ENCODE measurements at regions not wholly inside any gene's neighbourhood (a gene's known extent, or its start where the extent isn't known, plus 50 kb on each side); places are given as distances from the start of the nearest gene placed in this dataset.

DNA sequence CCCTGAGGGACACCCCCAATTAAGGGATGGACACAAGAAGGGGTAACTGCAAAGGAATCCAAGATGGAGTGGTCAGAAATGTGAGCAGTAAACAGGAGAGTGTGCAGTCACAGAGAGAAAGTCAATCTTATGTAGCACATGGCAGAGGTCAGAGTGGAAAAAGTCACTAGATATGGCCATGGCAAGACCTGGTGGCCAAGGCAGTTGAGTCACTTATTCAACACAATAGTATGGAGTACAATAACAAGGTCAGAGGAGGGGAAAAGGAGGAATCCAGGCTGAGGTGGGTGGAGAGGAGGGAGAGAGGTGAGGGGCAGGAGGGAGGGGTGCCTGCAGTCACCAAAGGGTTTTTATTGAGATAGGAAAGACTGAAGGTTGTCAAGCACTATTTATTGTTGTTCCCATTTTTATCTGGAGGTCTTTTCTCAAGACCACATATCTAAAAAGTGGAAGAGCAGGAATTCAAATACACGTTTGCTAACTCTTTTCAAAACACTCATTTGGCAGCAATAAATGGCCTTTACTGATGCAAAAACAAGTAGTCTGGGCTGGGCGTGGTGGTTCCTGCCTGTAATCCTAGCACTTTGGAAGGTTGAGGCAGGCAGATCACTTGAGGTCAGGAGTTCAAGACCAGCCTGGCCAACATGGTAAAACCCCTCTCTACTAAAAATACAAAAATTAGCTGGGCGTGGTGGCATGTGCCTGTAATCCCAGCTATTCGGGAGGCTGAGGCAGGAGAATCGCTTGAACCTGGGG lies 53.3 kb upstream of the ARHGEF3 start (continued):
- TF ChIP-seq, protein P1, sequence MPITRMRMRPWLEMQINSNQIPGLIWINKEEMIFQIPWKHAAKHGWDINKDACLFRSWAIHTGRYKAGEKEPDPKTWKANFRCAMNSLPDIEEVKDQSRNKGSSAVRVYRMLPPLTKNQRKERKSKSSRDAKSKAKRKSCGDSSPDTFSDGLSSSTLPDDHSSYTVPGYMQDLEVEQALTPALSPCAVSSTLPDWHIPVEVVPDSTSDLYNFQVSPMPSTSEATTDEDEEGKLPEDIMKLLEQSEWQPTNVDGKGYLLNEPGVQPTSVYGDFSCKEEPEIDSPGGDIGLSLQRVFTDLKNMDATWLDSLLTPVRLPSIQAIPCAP (CRISPR knock-in tag; IDR thresholded peaks at IDR 0.05), result no peak
- no peak for TF ChIP-seq JUN (CRISPR knock-in tag; IDR thresholded peaks at IDR 0.05)

DNA sequence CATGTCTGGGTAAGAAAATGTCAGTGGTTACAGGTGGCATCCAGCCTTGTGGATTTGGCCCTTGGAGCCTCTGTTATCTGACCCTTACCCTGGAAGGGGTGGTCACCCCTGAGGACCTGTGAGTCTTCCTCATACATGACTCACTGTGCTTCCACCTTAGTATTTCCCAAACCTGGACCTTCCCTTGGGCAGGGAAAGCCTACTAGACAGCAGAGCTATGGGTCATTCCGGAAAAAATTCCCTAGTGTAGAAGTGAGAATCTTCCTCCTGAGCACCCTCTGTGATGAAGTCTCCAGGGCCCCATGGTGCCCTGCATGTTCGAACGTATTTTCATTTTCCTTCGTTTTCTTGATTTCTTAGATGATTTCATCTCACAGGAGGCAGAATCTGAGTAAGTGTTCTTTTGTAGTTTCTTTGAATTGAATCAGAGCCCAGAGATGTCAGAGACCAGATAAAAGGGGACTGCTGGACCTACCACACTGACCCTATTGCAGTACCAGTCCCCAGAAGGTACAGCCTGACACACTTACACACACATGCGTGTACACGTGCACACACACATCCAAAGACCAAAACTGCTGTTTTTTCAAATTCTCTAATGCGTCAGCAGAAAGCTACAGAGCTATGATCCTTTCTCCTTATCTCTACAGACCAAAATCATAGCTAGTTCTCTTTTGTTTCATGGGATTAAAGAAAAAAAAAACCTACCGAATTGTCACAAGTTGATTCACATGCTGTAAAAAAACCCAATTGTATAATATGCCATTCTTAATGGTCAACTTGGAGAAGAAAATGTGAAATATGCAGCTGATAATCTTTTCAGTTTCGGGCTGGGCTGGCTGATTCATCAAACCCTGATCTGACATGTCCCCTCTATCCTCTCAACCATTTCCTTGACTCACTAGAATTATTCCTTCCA lies 50.5 kb upstream of the ARHGEF3 start:
- no peak for ATAC-seq
- no peaks in the 10 kb centered on the region for H3K36me3 Mint-ChIP-seq
- H3K4me3 Mint-ChIP-seq, result no peak overlapping the region
- ChIA-PET POLR2A (no interaction called here), CTCF (interaction anchor here (1.1 kb wide), 1 partner anchor 137 kb away, joined by 4 read pairs; no protein-coding TSS in a partner anchor)
- peaks cover 2% of the 10 kb centered on the region; the same call in 1 of the 2 replicates for H3K9me3 Mint-ChIP-seq
- TF ChIP-seq KAT7 (CRISPR knock-in tag; IDR thresholded peaks at IDR 0.05; ENCODE audit: borderline replicate concordance) (no peak), GABPB1 (CRISPR knock-in tag; IDR thresholded peaks at IDR 0.05) (no peak), CREM (CRISPR knock-in tag; IDR thresholded peaks at IDR 0.05) (no peak)
- TF ChIP-seq, protein P2, sequence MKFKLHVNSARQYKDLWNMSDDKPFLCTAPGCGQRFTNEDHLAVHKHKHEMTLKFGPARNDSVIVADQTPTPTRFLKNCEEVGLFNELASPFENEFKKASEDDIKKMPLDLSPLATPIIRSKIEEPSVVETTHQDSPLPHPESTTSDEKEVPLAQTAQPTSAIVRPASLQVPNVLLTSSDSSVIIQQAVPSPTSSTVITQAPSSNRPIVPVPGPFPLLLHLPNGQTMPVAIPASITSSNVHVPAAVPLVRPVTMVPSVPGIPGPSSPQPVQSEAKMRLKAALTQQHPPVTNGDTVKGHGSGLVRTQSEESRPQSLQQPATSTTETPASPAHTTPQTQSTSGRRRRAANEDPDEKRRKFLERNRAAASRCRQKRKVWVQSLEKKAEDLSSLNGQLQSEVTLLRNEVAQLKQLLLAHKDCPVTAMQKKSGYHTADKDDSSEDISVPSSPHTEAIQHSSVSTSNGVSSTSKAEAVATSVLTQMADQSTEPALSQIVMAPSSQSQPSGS (CRISPR knock-in tag; IDR thresholded peaks at IDR 0.05; ENCODE audit: borderline replicate concordance, low read depth), result no peak
- TF ChIP-seq, protein P3, sequence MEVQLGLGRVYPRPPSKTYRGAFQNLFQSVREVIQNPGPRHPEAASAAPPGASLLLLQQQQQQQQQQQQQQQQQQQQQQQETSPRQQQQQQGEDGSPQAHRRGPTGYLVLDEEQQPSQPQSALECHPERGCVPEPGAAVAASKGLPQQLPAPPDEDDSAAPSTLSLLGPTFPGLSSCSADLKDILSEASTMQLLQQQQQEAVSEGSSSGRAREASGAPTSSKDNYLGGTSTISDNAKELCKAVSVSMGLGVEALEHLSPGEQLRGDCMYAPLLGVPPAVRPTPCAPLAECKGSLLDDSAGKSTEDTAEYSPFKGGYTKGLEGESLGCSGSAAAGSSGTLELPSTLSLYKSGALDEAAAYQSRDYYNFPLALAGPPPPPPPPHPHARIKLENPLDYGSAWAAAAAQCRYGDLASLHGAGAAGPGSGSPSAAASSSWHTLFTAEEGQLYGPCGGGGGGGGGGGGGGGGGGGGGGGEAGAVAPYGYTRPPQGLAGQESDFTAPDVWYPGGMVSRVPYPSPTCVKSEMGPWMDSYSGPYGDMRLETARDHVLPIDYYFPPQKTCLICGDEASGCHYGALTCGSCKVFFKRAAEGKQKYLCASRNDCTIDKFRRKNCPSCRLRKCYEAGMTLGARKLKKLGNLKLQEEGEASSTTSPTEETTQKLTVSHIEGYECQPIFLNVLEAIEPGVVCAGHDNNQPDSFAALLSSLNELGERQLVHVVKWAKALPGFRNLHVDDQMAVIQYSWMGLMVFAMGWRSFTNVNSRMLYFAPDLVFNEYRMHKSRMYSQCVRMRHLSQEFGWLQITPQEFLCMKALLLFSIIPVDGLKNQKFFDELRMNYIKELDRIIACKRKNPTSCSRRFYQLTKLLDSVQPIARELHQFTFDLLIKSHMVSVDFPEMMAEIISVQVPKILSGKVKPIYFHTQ (CRISPR knock-in tag; IDR thresholded peaks at IDR 0.05), result no peak
- no peak overlapping the region for H3K27ac Mint-ChIP-seq
- DNase-seq (ENCODE audit: low spot score), result no peak
- no peaks in the 10 kb centered on the region for H3K27me3 Mint-ChIP-seq (ENCODE audit: low read depth)
- H3K4me1 Mint-ChIP-seq, result peaks cover 10% of the 10 kb centered on the region
